Epithelial cell of proximal tubule (primary cell): ENCODE measurements at regions not wholly inside any gene's neighbourhood (a gene's known extent, or its start where the extent isn't known, plus 50 kb on each side); places are given as distances from the start of the nearest gene placed in this dataset.

Experiments used
- DNase-seq: peaks from one replicate; pipeline ENCODE4 v3.0.0-alpha.2; 2011; ENCODE audit warnings: low read depth
- H3K4me3 ChIP-seq: 2 replicates; pipeline ENCODE4 v1.5.1; 2011; ENCODE audit warnings: low read depth, mild to moderate bottlenecking, low read length
- TF ChIP-seq, protein P1 (sequence below): conservative IDR thresholded peaks from 2 replicates; pipeline ENCODE4 v1.5.1; 2012; ENCODE audit warnings: low read depth, mild to moderate bottlenecking, low read length

GRCh38 chr1:221200464-221200863, 321.2 kb downstream of the HLX start:
- TF ChIP-seq, protein P1, sequence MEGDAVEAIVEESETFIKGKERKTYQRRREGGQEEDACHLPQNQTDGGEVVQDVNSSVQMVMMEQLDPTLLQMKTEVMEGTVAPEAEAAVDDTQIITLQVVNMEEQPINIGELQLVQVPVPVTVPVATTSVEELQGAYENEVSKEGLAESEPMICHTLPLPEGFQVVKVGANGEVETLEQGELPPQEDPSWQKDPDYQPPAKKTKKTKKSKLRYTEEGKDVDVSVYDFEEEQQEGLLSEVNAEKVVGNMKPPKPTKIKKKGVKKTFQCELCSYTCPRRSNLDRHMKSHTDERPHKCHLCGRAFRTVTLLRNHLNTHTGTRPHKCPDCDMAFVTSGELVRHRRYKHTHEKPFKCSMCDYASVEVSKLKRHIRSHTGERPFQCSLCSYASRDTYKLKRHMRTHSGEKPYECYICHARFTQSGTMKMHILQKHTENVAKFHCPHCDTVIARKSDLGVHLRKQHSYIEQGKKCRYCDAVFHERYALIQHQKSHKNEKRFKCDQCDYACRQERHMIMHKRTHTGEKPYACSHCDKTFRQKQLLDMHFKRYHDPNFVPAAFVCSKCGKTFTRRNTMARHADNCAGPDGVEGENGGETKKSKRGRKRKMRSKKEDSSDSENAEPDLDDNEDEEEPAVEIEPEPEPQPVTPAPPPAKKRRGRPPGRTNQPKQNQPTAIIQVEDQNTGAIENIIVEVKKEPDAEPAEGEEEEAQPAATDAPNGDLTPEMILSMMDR: no peak
- H3K4me3 ChIP-seq: no peak overlapping the region
- no peak for DNase-seq

GRCh38 chr1:221201773-221202172, 322.5 kb downstream of the HLX start:
- TF ChIP-seq, protein P1: no peak

GRCh38 chr1:221203224-221204054, 324.2 kb downstream of the HLX start:
- no peak for DNase-seq
- H3K4me3 ChIP-seq: no peak overlapping the region
- TF ChIP-seq, protein P1: peak; percentile 91

More at GRCh38 chr1:221201773-221202172, 322.5 kb downstream of the HLX start:
- DNase-seq: no peak
- no peak overlapping the region for H3K4me3 ChIP-seq

- H3K4me3 ChIP-seq: no peak overlapping the region
- DNase-seq: no peak
- TF ChIP-seq, protein P1: no peak
Observed at GRCh38 chr1:221204055-221204833, 325.0 kb downstream of the HLX start.

- no peak for DNase-seq
- H3K4me3 ChIP-seq: no peak overlapping the region
- TF ChIP-seq, protein P1: no peak
Observed at GRCh38 chr1:221206076-221206475, 326.8 kb downstream of the HLX start.

GRCh38 chr1:221212926-221213325, 333.7 kb downstream of the HLX start:
- H3K4me3 ChIP-seq: no peak overlapping the region
- DNase-seq: no peak

More at GRCh38 chr1:221212926-221213325, 333.7 kb downstream of the HLX start:
- TF ChIP-seq, protein P1: no peak
